ENCODE measurements at regions not wholly inside any gene's neighbourhood (a gene's known extent, or its start where the extent isn't known, plus 50 kb on each side); places are given as distances from the start of the nearest gene placed in this dataset.

DNA sequence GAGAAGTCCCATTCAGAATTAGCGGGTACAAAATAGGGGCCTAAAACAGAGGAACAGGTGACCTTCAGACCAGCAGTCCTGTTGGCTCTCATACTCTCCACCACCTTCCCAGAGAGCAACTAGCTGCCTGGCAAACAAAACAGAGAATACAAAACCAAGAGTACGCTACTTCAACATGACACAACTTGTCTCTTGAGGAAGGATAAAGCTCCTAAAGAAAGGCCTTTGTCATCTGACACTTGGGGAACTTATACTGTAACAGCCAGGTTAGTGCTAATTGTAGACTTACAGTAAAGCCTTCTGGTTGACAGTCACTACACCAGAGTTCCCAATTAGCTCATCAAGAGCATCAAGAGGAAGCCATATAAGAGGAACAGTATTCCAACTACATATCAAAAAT is 282.1 kb upstream of the NT5C1B start:
- TF ChIP-seq, protein P1, sequence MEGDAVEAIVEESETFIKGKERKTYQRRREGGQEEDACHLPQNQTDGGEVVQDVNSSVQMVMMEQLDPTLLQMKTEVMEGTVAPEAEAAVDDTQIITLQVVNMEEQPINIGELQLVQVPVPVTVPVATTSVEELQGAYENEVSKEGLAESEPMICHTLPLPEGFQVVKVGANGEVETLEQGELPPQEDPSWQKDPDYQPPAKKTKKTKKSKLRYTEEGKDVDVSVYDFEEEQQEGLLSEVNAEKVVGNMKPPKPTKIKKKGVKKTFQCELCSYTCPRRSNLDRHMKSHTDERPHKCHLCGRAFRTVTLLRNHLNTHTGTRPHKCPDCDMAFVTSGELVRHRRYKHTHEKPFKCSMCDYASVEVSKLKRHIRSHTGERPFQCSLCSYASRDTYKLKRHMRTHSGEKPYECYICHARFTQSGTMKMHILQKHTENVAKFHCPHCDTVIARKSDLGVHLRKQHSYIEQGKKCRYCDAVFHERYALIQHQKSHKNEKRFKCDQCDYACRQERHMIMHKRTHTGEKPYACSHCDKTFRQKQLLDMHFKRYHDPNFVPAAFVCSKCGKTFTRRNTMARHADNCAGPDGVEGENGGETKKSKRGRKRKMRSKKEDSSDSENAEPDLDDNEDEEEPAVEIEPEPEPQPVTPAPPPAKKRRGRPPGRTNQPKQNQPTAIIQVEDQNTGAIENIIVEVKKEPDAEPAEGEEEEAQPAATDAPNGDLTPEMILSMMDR (IDR thresholded peaks at IDR 0.05): no peak
- no peak for TF ChIP-seq POLR2A (IDR thresholded peaks at IDR 0.05)

All from heart left ventricle (tissue), 13 donors.